GM12878 (cell line): ENCODE measurements at regions not wholly inside any gene's neighbourhood (a gene's known extent, or its start where the extent isn't known, plus 50 kb on each side); places are given as distances from the start of the nearest gene placed in this dataset.

Source experiments
- ATAC-seq: fragments of 200-7000 bp; cut with Tn5 transposase; 3 replicates; pipeline ENCODE4 v1.9.1; 2020; ENCODE audit warnings: mild to moderate bottlenecking, moderate library complexity
- BruUV-seq: library from RNA; stranded (reverse); fragments of 400-500 nt; replicated peaks from 2 replicates; lab custom pipeline; 2021; lab: Mats Ljungman, UMichigan
- CTCF ChIA-PET: fragments of 300-600 bp; sonication (Branson Sonifier 250); formaldehyde crosslinking; extraction: SDS; loops from one replicate; lab custom pipeline; 2021; ENCODE audit warnings: inconsistent platforms; lab: Yijun Ruan, JAX
- POLR2A ChIA-PET: fragments of 350-600 bp; formaldehyde crosslinking; extraction: SDS; loops from one replicate; lab custom pipeline; 2021; ENCODE audit warnings: inconsistent platforms; lab: Charles Lee
- RAD21 ChIA-PET: fragments of 300-600 bp; sonication (Branson Sonifier 250); formaldehyde crosslinking; loops from one replicate; lab custom pipeline; 2023; ENCODE audit warnings: antibody characterized with exemption; ENCODE audit not compliant: unreplicated experiment; lab: Charles Lee
- SMC1A ChIA-PET: fragments of 300-600 bp; sonication (Branson Sonifier 250); formaldehyde crosslinking; loops from one replicate; lab custom pipeline; 2023; ENCODE audit not compliant: unreplicated experiment, uncharacterized antibody; lab: Charles Lee
- DNase-seq: peaks from one replicate; pipeline ENCODE4 v3.0.0-alpha.2; 2011; ENCODE audit warnings: low read depth, low spot score
- FAIRE-seq: peaks from 3 replicates; lab custom pipeline; 2011; peaks lifted over from hg19 to GRCh38; lab: Jason Lieb, UNC
- H2AFZ ChIP-seq: 2 replicates; pipeline ENCODE4 v1.6.0; 2011; ENCODE audit warnings: low read depth, low read length, control low read depth; ENCODE audit not compliant: control insufficient read depth
- H3K27ac ChIP-seq: 2 replicates; pipeline ENCODE4 v1.5.1; 2011; ENCODE audit warnings: control low read depth; ENCODE audit not compliant: control insufficient read depth, insufficient read depth
- H3K27me3 ChIP-seq, 2 experiments: replicated peaks in 1 of 2; 2 replicates each; pipeline versions ENCODE4 v1.6.0 to v1.6.1; 2011; ENCODE audit warnings: low read length in 1 of 2; ENCODE audit not compliant: control insufficient read depth in 2 of 2, insufficient read depth in 2 of 2
- H3K36me3 ChIP-seq, 2 experiments: 2 replicates each; pipeline ENCODE4 v1.5.1; 2011; ENCODE audit warnings: low read length in 1 of 2; ENCODE audit not compliant: control insufficient read depth in 2 of 2, insufficient read depth in 2 of 2
- H3K4me1 ChIP-seq: 2 replicates; pipeline ENCODE4 v1.6.1; 2011; ENCODE audit warnings: mild to moderate bottlenecking, low read length, moderate library complexity, mixed read lengths; ENCODE audit not compliant: control insufficient read depth, insufficient read depth
- H3K4me2 ChIP-seq: 2 replicates; pipeline ENCODE4 v1.6.0; 2011; ENCODE audit warnings: control low read depth; ENCODE audit not compliant: control insufficient read depth, insufficient read depth
- H3K4me3 ChIP-seq: fragments of 200-600 bp; sonication (generic); 2 replicates; pipeline ENCODE4 v1.5.1; 2016
- H3K79me2 ChIP-seq: 2 replicates; pipeline ENCODE4 v1.6.0; 2011; ENCODE audit warnings: low read length; ENCODE audit not compliant: control insufficient read depth, insufficient read depth
- H3K9ac ChIP-seq: 2 replicates; pipeline ENCODE4 v1.8.0; 2011; ENCODE audit warnings: low read length, control low read depth, mixed read lengths; ENCODE audit not compliant: control insufficient read depth, insufficient read depth
- H3K9me3 ChIP-seq: replicated peaks from 3 replicates; pipeline ENCODE4 v1.5.1; 2011; ENCODE audit warnings: mild to moderate bottlenecking, low read length; ENCODE audit not compliant: control insufficient read depth, insufficient read depth
- H4K20me1 ChIP-seq: 2 replicates; pipeline ENCODE4 v1.6.0; 2011; ENCODE audit not compliant: control insufficient read depth, insufficient read depth
- BACH1 ChIP-seq: fragments of 450-650 bp; IDR thresholded peaks from 2 replicates; pipeline ENCODE4 v1.6.1; 2017; ENCODE audit warnings: mild to moderate bottlenecking, borderline replicate concordance
- CREB1 ChIP-seq: IDR thresholded peaks from 2 replicates; pipeline ENCODE4 v1.6.1; 2012; ENCODE audit warnings: low read depth, mild to moderate bottlenecking, inconsistent platforms
- EZH2 ChIP-seq: IDR thresholded peaks from 2 replicates; pipeline ENCODE4 v1.6.1; 2012; ENCODE audit warnings: low read depth, mild to moderate bottlenecking, control low read depth, inconsistent platforms, low read length, borderline replicate concordance; ENCODE audit not compliant: control insufficient read depth
- FOS ChIP-seq: IDR thresholded peaks from 3 replicates; pipeline ENCODE4 v1.6.1; 2011; ENCODE audit warnings: borderline replicate concordance; ENCODE audit not compliant: insufficient read length; ENCODE audit errors: extremely low read depth
- PAX8 ChIP-seq: fragments of 450-650 bp; IDR thresholded peaks from 2 replicates; pipeline ENCODE4 v1.6.1; 2017; ENCODE audit warnings: mild to moderate bottlenecking, moderate library complexity
- WGBS: methylation state at CpG from one replicate; pipeline ENCODE4 v1.1.6; 2016; ENCODE audit warnings: low lambda C conversion rate; ENCODE audit not compliant: insufficient replicate concordance, insufficient coverage; ENCODE audit errors: missing lambda C conversion rate; 5-methylcytosine and 5-hydroxymethylcytosine counted together
- in situ Hi-C: fragments of 300-500 bp; cut with MboI; formaldehyde crosslinking; loops from 9 replicates; pipeline ENCODE4 v1.14.3; 2018; ENCODE audit warnings: mixed read lengths
- intact Hi-C: fragments of 100-400 bp; cut with micrococcal nuclease; formaldehyde crosslinking; loops from one replicate; pipeline ENCODE4 v1.14.2; 2022; ENCODE audit not compliant: unreplicated experiment

- TF ChIP-seq CREB1, result no peak
- no peak for TF ChIP-seq FOS
- no peak for TF ChIP-seq EZH2
Observed at GRCh38 chr2:20132990-20133535, 81.6 kb upstream of the LAPTM4A start (continued).

- ChIA-PET RAD21 (interaction anchor here (1.6 kb wide), 1 partner anchor 94 kb away, joined by 5 read pairs; the partner anchor contains the start of gene SDC1), POLR2A (no interaction called here), CTCF (interaction anchor here (0.6 to 19.7 kb wide), 4 partner anchors 35 to 201 kb away, joined by 3 to 284 read pairs (median 3); partner anchors contain the start of gene SDC1), SMC1A (interaction anchor here (1.6 to 17.0 kb wide), 2 partner anchors 9 to 93 kb away, joined by 4 to 191 read pairs; partner anchors contain the start of gene SDC1)
- ATAC-seq (no peak), DNase-seq (no peak), FAIRE-seq (no peak)
- Histone ChIP-seq H2AFZ (no peak overlapping the region), H3K27me3 (peaks cover 0 to 3% of the 10 kb centered on the region in 2 experiments; a peak in 2 of 4 replicates), H3K4me3 (no peak overlapping the region), H3K4me1 (peaks cover 2% of the 10 kb centered on the region; the same call in 1 of the 2 replicates), H3K79me2 (no peaks in the 10 kb centered on the region), H3K9me3 (no peaks in the 10 kb centered on the region), H4K20me1 (no peaks in the 10 kb centered on the region), H3K9ac (no peak overlapping the region), H3K4me2 (no peak overlapping the region), H3K27ac (no peak overlapping the region), H3K36me3 (no peaks in the 10 kb centered on the region)
- TF ChIP-seq BACH1, result no peak
- TF ChIP-seq PAX8, result no peak
- WGBS, result 64% methylated on average over 11 of the region's 11 CpGs
- in situ Hi-C loops, result no loop called here
- intact Hi-C loops, result no loop called here
- BruUV-seq, result no TSS peak
Observed at GRCh38 chr2:20130821-20131645, 79.6 kb upstream of the LAPTM4A start.
